Heart left ventricle (tissue), 13 donors: ENCODE measurements at regions not wholly inside any gene's neighbourhood (a gene's known extent, or its start where the extent isn't known, plus 50 kb on each side); places are given as distances from the start of the nearest gene placed in this dataset.

Experiments used
- POLR2A ChIP-seq, 2 donors: fragments of 450-650 bp; IDR thresholded peaks; one replicate each; pipeline ENCODE4 v1.6.1; 2017; ENCODE audit warnings: antibody characterized with exemption in 2 of 2, mild to moderate bottlenecking in 2 of 2, moderate library complexity in 2 of 2
- TF ChIP-seq, protein P1 (sequence below), 12 donors: fragments of 200-600 bp; sonication (generic) in 4 of 12; IDR thresholded peaks; one replicate each; pipeline versions ENCODE4 v1.5.0 to v1.8.0; 2018 to 2022; ENCODE audit warnings: antibody characterized with exemption in 12 of 12, mild to moderate bottlenecking in 5 of 12
- donor health status: ischemic (EF 13 %, LVEDD 7.1; RV severe dilation, severe dysfunction).
- donor health status: DM: no; HTN: yes; CAD: no.
- donor health status: DM: no; HTN: no; CAD: no.
- donor health status: ischemic (EF 25% LVEDD 6.9; RV normal size, moderate dysfunction).
- donor health status: ischemic (EF 25% LVEDD 5.7; RV mildly dilated, moderate dysfunction).
- donor health status: ischemic (EF 35%, LVEDD 5.7; RV mildly dilated, moderate dysfunction).
- donor health status: nonischemic (EF 11% LVEDD 7.7; RV severe dilation, severe dysfunction).
- donor health status: DM: yes; HTN: yes; CAD: no.
- donor health status: PGD.
- donor health status: ischemic (EF 29% LVEDD 5.4; RV normal size, mild dysfunction).
- donor health status: nonischemic (EF 23%, LVEDD 6.1; RV moderate dilation, normal function).

DNA sequence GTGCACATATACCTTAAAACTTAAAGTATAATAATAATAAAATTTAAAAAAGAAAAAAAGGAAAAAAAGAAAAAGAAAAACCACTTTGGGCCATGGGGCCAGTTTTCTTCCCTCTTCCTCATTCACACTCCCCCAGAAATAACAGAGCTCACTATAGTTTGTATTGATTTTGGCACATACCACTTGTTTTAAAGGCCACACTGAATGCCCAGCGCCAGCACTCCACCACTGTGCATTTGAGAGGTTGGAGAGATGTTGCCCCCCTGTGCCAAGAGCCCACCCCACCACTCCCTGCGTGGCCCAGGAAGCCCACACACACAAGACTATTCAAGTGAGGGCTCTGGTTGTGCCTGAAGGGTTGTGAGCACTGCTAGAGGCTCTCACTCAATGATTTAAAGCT lies 1536.3 kb downstream of the TSPY10 start:
- TF ChIP-seq, protein P1, sequence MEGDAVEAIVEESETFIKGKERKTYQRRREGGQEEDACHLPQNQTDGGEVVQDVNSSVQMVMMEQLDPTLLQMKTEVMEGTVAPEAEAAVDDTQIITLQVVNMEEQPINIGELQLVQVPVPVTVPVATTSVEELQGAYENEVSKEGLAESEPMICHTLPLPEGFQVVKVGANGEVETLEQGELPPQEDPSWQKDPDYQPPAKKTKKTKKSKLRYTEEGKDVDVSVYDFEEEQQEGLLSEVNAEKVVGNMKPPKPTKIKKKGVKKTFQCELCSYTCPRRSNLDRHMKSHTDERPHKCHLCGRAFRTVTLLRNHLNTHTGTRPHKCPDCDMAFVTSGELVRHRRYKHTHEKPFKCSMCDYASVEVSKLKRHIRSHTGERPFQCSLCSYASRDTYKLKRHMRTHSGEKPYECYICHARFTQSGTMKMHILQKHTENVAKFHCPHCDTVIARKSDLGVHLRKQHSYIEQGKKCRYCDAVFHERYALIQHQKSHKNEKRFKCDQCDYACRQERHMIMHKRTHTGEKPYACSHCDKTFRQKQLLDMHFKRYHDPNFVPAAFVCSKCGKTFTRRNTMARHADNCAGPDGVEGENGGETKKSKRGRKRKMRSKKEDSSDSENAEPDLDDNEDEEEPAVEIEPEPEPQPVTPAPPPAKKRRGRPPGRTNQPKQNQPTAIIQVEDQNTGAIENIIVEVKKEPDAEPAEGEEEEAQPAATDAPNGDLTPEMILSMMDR (IDR thresholded peaks at IDR 0.05) = no peak
- no peak for TF ChIP-seq POLR2A (IDR thresholded peaks at IDR 0.05)
